ENCODE measurements at regions not wholly inside any gene's neighbourhood (a gene's known extent, or its start where the extent isn't known, plus 50 kb on each side); places are given as distances from the start of the nearest gene placed in this dataset.

DNA sequence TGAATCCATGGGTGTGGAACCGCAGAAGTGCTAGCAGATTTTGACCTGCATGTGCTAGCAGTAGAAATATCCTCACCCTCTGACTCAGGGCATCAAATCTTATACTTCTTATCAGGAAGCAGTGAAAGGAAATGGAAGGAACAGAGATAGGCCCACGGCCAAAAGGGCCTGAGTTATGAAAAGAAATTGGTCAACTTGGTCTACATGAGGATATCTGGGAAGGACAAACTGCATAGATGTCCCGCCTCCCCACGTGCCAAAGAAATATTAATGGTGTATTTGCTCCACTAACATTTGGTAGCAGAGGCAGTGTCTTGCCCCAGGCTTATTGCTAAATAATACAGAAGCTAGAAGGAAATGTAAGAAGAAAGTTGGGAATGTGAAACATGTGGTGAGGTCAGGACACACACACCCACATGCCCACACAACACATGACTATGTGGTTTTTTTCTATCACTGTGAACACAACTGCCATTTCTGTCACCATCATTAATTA, 93.6 kb upstream of the COL8A1 start:
- H3K4me2 ChIP-seq (ENCODE audit: low read length), result no peak overlapping the region
- H2AFZ ChIP-seq (ENCODE audit: low read depth, low read length), result no peak overlapping the region
- H3K9me3 ChIP-seq (ENCODE audit: low read length), result no peaks in the 10 kb centered on the region
- H3K36me3 ChIP-seq (ENCODE audit: insufficient read depth, low read length), result no peaks in the 10 kb centered on the region
- H3F3A ChIP-seq (ENCODE audit: insufficient read depth, low read length, poor library complexity, severe bottlenecking), result no peaks in the 10 kb centered on the region
- H3K9ac ChIP-seq (ENCODE audit: low read length), result no peak overlapping the region
- H3K4me3 ChIP-seq (ENCODE audit: low read length), result no peak overlapping the region
- H3K27me3 ChIP-seq (ENCODE audit: insufficient read depth, low read depth, low read length), result no peaks in the 10 kb centered on the region
- H3K9me2 ChIP-seq (ENCODE audit: insufficient read depth, low read length), result no peaks in the 10 kb centered on the region
- no peaks in the 10 kb centered on the region for H3K79me2 ChIP-seq (replicated peaks; ENCODE audit: insufficient read depth, low read length)
- H4K20me1 ChIP-seq (ENCODE audit: insufficient read depth), result no peaks in the 10 kb centered on the region
- no peak overlapping the region for H3K27ac ChIP-seq (ENCODE audit: low read length)
- TF ChIP-seq, protein P1, sequence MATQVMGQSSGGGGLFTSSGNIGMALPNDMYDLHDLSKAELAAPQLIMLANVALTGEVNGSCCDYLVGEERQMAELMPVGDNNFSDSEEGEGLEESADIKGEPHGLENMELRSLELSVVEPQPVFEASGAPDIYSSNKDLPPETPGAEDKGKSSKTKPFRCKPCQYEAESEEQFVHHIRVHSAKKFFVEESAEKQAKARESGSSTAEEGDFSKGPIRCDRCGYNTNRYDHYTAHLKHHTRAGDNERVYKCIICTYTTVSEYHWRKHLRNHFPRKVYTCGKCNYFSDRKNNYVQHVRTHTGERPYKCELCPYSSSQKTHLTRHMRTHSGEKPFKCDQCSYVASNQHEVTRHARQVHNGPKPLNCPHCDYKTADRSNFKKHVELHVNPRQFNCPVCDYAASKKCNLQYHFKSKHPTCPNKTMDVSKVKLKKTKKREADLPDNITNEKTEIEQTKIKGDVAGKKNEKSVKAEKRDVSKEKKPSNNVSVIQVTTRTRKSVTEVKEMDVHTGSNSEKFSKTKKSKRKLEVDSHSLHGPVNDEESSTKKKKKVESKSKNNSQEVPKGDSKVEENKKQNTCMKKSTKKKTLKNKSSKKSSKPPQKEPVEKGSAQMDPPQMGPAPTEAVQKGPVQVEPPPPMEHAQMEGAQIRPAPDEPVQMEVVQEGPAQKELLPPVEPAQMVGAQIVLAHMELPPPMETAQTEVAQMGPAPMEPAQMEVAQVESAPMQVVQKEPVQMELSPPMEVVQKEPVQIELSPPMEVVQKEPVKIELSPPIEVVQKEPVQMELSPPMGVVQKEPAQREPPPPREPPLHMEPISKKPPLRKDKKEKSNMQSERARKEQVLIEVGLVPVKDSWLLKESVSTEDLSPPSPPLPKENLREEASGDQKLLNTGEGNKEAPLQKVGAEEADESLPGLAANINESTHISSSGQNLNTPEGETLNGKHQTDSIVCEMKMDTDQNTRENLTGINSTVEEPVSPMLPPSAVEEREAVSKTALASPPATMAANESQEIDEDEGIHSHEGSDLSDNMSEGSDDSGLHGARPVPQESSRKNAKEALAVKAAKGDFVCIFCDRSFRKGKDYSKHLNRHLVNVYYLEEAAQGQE (IDR thresholded peaks at IDR 0.05; ENCODE audit: borderline replicate concordance), result no peak
- no peak for TF ChIP-seq POLR2AphosphoS5 (IDR thresholded peaks at IDR 0.05)
- TF ChIP-seq, protein P2, sequence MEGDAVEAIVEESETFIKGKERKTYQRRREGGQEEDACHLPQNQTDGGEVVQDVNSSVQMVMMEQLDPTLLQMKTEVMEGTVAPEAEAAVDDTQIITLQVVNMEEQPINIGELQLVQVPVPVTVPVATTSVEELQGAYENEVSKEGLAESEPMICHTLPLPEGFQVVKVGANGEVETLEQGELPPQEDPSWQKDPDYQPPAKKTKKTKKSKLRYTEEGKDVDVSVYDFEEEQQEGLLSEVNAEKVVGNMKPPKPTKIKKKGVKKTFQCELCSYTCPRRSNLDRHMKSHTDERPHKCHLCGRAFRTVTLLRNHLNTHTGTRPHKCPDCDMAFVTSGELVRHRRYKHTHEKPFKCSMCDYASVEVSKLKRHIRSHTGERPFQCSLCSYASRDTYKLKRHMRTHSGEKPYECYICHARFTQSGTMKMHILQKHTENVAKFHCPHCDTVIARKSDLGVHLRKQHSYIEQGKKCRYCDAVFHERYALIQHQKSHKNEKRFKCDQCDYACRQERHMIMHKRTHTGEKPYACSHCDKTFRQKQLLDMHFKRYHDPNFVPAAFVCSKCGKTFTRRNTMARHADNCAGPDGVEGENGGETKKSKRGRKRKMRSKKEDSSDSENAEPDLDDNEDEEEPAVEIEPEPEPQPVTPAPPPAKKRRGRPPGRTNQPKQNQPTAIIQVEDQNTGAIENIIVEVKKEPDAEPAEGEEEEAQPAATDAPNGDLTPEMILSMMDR (IDR thresholded peaks at IDR 0.05; ENCODE audit: poor library complexity, severe bottlenecking), result no peak
- no peak for TF ChIP-seq EP300 (conservative IDR thresholded peaks at IDR 0.05; ENCODE audit: poor library complexity, severe bottlenecking)
- TF ChIP-seq SMC3 (conservative IDR thresholded peaks at IDR 0.05; ENCODE audit: poor library complexity), result no peak
- TF ChIP-seq TAF1 (IDR thresholded peaks at IDR 0.05; ENCODE audit: low read depth), result no peak
- TF ChIP-seq MXI1 (conservative IDR thresholded peaks at IDR 0.05; ENCODE audit: poor library complexity, severe bottlenecking), result no peak
- TF ChIP-seq EZH2 (IDR thresholded peaks at IDR 0.05; ENCODE audit: borderline replicate concordance, insufficient read depth, low read length, poor library complexity, severe bottlenecking), result no peak
- TF ChIP-seq RAD21 (conservative IDR thresholded peaks at IDR 0.05), result no peak

DNA sequence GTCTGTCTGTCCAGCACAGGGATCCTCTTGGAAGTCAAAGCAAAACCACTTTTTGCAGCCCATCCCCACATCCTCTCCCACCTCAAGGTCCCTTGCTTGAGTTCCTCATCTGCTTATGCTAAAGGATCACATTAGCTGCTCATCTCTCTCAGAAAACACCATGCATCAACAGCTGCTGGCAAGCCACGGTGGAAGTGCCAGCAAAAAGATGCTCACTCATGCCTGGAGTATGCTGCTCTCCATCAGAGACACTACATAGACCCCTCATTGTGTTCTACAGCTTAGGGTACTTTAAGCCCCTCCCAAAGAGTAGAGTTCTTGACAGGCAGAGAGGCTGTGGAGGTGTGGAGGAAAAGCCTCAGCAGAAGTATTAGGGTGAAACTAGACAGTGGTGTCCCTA, 94.6 kb upstream of the COL8A1 start:
- Histone ChIP-seq H3K4me3 (ENCODE audit: low read length) (no peak overlapping the region), H3K36me3 (ENCODE audit: insufficient read depth, low read length) (no peaks in the 10 kb centered on the region), H3K27me3 (ENCODE audit: insufficient read depth, low read depth, low read length) (no peaks in the 10 kb centered on the region), H4K20me1 (ENCODE audit: insufficient read depth) (no peaks in the 10 kb centered on the region), H3F3A (ENCODE audit: insufficient read depth, low read length, poor library complexity, severe bottlenecking) (no peaks in the 10 kb centered on the region), H3K9me2 (ENCODE audit: insufficient read depth, low read length) (no peaks in the 10 kb centered on the region), H3K9me3 (ENCODE audit: low read length) (no peaks in the 10 kb centered on the region), H3K27ac (ENCODE audit: low read length) (no peak overlapping the region), H3K4me2 (ENCODE audit: low read length) (no peak overlapping the region), H2AFZ (ENCODE audit: low read depth, low read length) (no peak overlapping the region), H3K79me2 (replicated peaks; ENCODE audit: insufficient read depth, low read length) (no peaks in the 10 kb centered on the region), H3K9ac (ENCODE audit: low read length) (no peak overlapping the region)
- TF ChIP-seq POLR2AphosphoS5 (IDR thresholded peaks at IDR 0.05), result no peak
- TF ChIP-seq SMC3 (conservative IDR thresholded peaks at IDR 0.05; ENCODE audit: poor library complexity), result no peak

All from neural cell (in vitro differentiated cells).